Tibial nerve (tissue), 4 donors: ENCODE measurements at regions not wholly inside any gene's neighbourhood (a gene's known extent, or its start where the extent isn't known, plus 50 kb on each side); places are given as distances from the start of the nearest gene placed in this dataset.

Source experiments
- DNase-seq, 2 donors: peaks; one replicate each; pipeline ENCODE4 v3.0.0-alpha.2; 2019; ENCODE audit warnings: low spot score in 2 of 2
- H3K27ac ChIP-seq, 4 donors: fragments of 200-600 bp; sonication (generic) in 3 of 4; one replicate each; pipeline ENCODE4 v1.5.1; 2017 to 2019; ENCODE audit warnings: mild to moderate bottlenecking in 1 of 4
- H3K27me3 ChIP-seq, 2 donors: fragments of 200-600 bp; sonication (generic) in 1 of 2; one replicate each; pipeline versions ENCODE4 v1.5.1 to v1.6.0; 2017 to 2019
- H3K36me3 ChIP-seq, 3 donors: fragments of 200-600 bp; sonication (generic); one replicate each; pipeline ENCODE4 v1.5.1; 2018 to 2019
- H3K4me1 ChIP-seq, 4 donors: fragments of 200-600 bp; sonication (generic) in 3 of 4; one replicate each; pipeline ENCODE4 v1.5.1; 2017 to 2019
- H3K4me3 ChIP-seq, 4 donors: fragments of 200-600 bp; sonication (generic) in 3 of 4; one replicate each; pipeline ENCODE4 v1.5.1; 2017 to 2019; ENCODE audit warnings: mild to moderate bottlenecking in 1 of 4, moderate library complexity in 1 of 4
- H3K9me3 ChIP-seq, 4 donors: fragments of 200-600 bp; sonication (generic) in 3 of 4; one replicate each; pipeline ENCODE4 v1.5.1; 2017 to 2019
- EP300 ChIP-seq, 2 donors: sonication (generic); formaldehyde crosslinking; IDR thresholded peaks; one replicate each; pipeline ENCODE4 v1.6.1; 2017; ENCODE audit warnings: antibody characterized with exemption in 2 of 2, mild to moderate bottlenecking in 1 of 2
- POLR2A ChIP-seq, 2 donors: fragments of 450-650 bp; IDR thresholded peaks; one replicate each; pipeline ENCODE4 v1.6.1; 2017; ENCODE audit warnings: antibody characterized with exemption in 2 of 2, mild to moderate bottlenecking in 2 of 2, moderate library complexity in 2 of 2
- WGBS, 2 donors: methylation state at CpG; one replicate each; pipeline ENCODE4 v1.1.5; 2018; 5-methylcytosine and 5-hydroxymethylcytosine counted together
- TF ChIP-seq, protein P1 (sequence below), 5 experiments: fragments of 200-600 bp in 3 of 5; fragments of 450-650 bp in 2 of 5; sonication (generic) in 3 of 5; IDR thresholded peaks; one replicate each; pipeline ENCODE4 v1.5.1; 2016 to 2019; ENCODE audit warnings: antibody characterized with exemption in 5 of 5, mild to moderate bottlenecking in 3 of 5, moderate library complexity in 2 of 5

DNA sequence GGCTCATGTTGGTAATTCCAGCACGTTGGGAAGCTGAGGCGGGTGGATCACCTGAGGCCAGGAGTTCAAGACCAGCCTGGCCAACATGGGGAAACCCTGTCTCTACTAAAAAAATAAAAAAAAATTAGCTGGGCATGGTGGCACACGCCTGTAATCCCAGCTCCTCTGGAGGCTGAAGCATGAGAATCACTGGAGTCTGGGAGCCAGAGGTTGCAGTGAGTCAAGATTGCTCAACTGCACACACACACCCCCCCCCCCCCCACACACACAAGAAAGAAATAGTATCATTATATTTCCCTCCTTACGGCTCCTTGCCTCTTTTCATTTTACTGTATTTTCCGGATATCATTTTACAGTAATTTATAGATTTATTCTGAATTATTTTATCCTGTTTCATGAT is 963.1 kb upstream of the GOT2 start:
- no peak for DNase-seq
- Histone ChIP-seq H3K4me1 (no peaks in the 10 kb centered on the region), H3K27me3 (no peaks in the 10 kb centered on the region), H3K9me3 (no peaks in the 10 kb centered on the region), H3K4me3 (no peak overlapping the region), H3K27ac (no peak overlapping the region), H3K36me3 (no peaks in the 10 kb centered on the region)
- TF ChIP-seq, protein P1, sequence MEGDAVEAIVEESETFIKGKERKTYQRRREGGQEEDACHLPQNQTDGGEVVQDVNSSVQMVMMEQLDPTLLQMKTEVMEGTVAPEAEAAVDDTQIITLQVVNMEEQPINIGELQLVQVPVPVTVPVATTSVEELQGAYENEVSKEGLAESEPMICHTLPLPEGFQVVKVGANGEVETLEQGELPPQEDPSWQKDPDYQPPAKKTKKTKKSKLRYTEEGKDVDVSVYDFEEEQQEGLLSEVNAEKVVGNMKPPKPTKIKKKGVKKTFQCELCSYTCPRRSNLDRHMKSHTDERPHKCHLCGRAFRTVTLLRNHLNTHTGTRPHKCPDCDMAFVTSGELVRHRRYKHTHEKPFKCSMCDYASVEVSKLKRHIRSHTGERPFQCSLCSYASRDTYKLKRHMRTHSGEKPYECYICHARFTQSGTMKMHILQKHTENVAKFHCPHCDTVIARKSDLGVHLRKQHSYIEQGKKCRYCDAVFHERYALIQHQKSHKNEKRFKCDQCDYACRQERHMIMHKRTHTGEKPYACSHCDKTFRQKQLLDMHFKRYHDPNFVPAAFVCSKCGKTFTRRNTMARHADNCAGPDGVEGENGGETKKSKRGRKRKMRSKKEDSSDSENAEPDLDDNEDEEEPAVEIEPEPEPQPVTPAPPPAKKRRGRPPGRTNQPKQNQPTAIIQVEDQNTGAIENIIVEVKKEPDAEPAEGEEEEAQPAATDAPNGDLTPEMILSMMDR (IDR thresholded peaks at IDR 0.05), result no peak
- TF ChIP-seq POLR2A (IDR thresholded peaks at IDR 0.05), result no peak
- TF ChIP-seq EP300 (IDR thresholded peaks at IDR 0.05), result no peak
- WGBS, 2 donors, result 85 to 88% methylated on average over 5 of the region's 5 CpGs

GRCh38 chr16:59696495-59696894 is 962.4 kb upstream of the GOT2 start:
- no peak overlapping the region for H3K4me3 ChIP-seq
- TF ChIP-seq, protein P1 (IDR thresholded peaks at IDR 0.05), result no peak
- TF ChIP-seq POLR2A (IDR thresholded peaks at IDR 0.05) (no peak), EP300 (IDR thresholded peaks at IDR 0.05) (no peak)
- H3K27me3 ChIP-seq, result no peaks in the 10 kb centered on the region
- H3K9me3 ChIP-seq, result no peaks in the 10 kb centered on the region
- 91 to 94% methylated on average over 2 of the region's 2 CpGs for WGBS, 2 donors
- no peaks in the 10 kb centered on the region for H3K4me1 ChIP-seq
- no peaks in the 10 kb centered on the region for H3K36me3 ChIP-seq
- H3K27ac ChIP-seq, result no peak overlapping the region
- DNase-seq, result no peak

GRCh38 chr16:59690216-59690615 is 956.1 kb upstream of the GOT2 start:
- no peak overlapping the region for H3K27ac ChIP-seq
- H3K4me3 ChIP-seq, result no peak overlapping the region
- no peaks in the 10 kb centered on the region for H3K36me3 ChIP-seq
- peaks cover 0 to 8% (median 0%) of the 10 kb centered on the region in 4 donors for H3K9me3 ChIP-seq
- no peaks in the 10 kb centered on the region for H3K27me3 ChIP-seq
- 79 to 82% methylated on average over 3 of the region's 3 CpGs for WGBS, 2 donors
- no peak for DNase-seq
- TF ChIP-seq, protein P1 (IDR thresholded peaks at IDR 0.05), result no peak
- TF ChIP-seq POLR2A (IDR thresholded peaks at IDR 0.05) (no peak), EP300 (IDR thresholded peaks at IDR 0.05) (no peak)
- H3K4me1 ChIP-seq, result no peaks in the 10 kb centered on the region

DNA sequence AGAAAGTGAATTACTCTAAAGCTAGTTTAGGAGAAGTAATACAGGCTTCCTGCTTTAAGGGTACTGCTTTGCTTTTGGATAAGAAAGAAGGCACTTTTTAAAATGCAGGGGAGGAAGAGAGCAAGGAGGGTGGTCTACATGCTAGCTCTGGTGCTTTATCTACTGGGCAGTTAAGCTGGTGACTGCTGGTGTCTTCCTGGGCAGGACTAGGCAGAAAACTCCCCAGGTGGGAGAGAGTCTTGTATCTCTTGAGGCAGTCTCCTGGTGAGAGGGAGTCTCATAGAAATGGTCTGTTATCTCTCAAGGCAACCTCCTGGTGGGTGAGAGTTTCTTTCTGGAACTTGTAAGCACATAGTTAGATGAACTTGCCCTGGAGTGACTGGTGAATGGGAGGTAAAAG is 953.9 kb upstream of the GOT2 start:
- no peak for DNase-seq
- no peak for TF ChIP-seq EP300 (IDR thresholded peaks at IDR 0.05)
- TF ChIP-seq POLR2A (IDR thresholded peaks at IDR 0.05), result no peak
- TF ChIP-seq, protein P1 (IDR thresholded peaks at IDR 0.05), result no peak
- Histone ChIP-seq H3K4me1 (no peaks in the 10 kb centered on the region), H3K9me3 (peaks cover 0 to 8% (median 0%) of the 10 kb centered on the region in 4 donors), H3K4me3 (no peak overlapping the region), H3K27me3 (no peaks in the 10 kb centered on the region), H3K27ac (no peak overlapping the region), H3K36me3 (no peaks in the 10 kb centered on the region)

GRCh38 chr16:59686405-59686804 is 952.3 kb upstream of the GOT2 start:
- 81 to 83% methylated on average over 2 of the region's 2 CpGs for WGBS, 2 donors
- H3K36me3 ChIP-seq, result no peaks in the 10 kb centered on the region
- no peak overlapping the region for H3K27ac ChIP-seq
- DNase-seq, result no peak
- TF ChIP-seq, protein P1 (IDR thresholded peaks at IDR 0.05), result no peak
- TF ChIP-seq EP300 (IDR thresholded peaks at IDR 0.05) (no peak), POLR2A (IDR thresholded peaks at IDR 0.05) (no peak)
- H3K4me3 ChIP-seq, result no peak overlapping the region
- no peaks in the 10 kb centered on the region for H3K4me1 ChIP-seq
- peaks cover 0 to 8% (median 0%) of the 10 kb centered on the region in 4 donors for H3K9me3 ChIP-seq
- no peaks in the 10 kb centered on the region for H3K27me3 ChIP-seq
